HG03469 (cell line): ENCODE measurements at regions not wholly inside any gene's neighbourhood (a gene's known extent, or its start where the extent isn't known, plus 50 kb on each side); places are given as distances from the start of the nearest gene placed in this dataset.

Experiments
- ATAC-seq: cut with Tn5 transposase; IDR thresholded peaks from one replicate; pipeline ENCODE4 v1.9.1; 2021; ENCODE audit warnings: mild to moderate bottlenecking, moderate library complexity, moderate number of reproducible peaks; ENCODE audit not compliant: unreplicated experiment

DNA sequence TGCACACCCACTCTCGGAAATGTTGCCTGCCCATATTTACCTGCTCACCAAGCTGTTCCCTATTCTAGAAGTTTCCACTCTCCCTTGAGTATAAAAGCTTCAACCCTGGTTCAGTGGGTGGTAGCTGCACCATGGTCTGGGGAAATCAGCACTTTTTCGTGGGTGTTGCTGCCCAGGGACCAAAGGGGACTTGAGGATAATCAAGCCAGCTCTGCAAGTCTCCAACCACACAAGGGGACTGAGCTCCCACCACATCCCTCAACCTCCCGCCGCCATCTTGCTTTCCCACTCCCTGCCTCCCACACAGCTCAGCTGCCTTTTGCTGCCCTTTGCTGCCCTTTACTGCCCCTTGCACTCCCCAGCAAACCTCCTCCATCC is 210.0 kb downstream of the AUH start:
- no peak for ATAC-seq

DNA sequence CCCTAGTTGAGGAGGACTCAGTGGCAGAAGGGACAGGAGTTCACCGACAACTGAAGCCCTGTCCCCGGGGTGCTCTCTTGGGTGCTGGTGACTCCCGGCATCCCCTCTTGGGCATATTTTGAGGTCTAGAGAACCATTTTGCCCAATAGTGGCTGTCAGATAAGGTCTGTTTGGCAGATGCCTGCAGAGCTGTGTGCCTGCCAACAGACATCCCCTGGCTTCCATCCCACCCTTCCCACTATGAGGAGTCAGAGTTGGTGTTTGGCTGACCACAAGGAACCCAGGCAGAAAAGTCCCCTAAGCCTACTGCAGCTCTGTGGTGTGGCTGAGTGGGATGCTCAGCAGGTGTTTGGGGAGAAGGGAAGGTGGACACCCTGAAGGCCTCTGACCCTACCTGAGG is 207.0 kb downstream of the AUH start:
- ATAC-seq = no peak

DNA sequence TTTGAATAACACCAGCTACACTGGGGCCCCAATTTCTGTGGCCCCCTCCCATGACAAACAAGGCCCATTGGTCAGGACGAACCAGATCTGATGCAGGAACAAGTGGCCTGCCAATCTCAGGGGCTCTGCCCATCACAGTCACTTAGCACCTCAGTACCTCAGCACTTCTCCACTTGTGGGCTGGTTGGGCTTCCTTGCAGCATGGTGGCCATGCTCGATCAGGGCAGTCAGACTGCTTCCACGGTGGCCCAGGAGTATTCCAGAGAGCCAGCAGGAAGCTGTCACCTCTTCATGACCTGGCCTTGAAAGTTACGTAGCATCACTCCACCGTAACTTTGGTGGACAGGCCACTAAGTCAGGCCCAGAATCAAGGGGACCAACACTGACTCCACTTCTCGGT is 206.5 kb downstream of the AUH start:
- no peak for ATAC-seq

DNA sequence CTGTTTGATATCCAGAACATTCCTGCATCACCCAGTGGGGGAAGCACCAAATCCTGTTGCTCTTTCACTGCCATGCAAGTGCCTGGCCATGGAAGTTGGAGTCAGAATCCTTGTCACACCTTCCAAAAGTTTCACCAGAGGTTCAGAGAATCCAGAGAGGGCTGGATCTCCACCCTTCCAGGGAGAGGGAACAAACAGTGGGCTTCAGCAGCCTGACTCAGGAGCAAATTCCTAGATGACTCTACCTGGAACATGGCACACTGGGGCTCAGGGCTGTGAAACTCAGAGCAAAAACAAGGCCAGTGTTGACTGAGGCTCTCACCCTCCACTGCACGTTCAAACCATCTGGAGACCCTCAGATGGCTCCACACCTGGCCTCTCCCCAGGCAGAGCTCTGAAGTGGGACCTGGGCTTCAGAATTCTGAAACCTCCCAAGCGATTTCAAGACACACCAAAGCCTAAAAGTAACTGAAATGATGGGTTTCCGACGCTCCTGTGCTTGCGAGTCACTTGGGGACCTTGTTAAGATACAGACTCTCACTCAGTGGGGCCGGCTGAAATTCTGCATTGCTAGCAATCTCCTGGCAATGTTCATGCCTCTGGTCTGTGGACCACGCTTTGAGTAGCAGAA is 205.9 kb downstream of the AUH start:
- no peak for ATAC-seq

DNA sequence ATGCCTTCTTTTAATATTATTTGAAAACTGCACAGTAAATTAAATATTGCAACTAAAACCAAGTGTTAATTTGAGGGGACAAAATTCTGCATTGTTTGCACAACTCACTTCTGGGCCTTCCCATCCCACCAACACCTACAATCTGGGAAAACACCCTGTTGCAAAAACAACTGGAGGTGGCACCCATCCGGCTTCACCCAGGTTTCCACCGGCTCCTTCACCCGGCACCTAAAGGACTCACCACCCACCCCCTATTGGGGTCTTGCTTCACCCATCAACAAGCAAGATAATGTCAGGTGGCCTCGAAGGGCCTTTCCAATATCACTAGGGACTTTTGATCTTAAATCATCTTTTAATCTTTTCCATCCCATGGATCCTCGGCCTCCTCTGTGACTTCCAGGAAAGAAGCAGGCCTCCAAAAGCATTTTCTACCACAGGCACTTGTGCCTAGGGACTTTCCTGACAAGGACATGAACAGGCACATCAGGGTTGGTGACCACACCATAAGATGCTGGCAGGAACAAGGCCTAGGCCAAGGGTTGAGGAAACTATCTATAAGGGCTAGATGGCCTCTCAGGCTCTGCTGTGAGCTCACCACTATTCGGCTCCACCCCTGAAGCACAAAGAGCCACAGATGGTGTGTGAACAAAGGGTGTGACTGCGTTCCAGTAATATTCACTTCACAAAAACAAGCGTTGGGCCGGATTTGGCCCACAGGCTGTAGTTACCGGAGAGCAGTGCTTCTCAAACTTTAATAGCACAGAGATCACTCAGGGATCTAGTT is 205.1 kb downstream of the AUH start:
- ATAC-seq = no peak

DNA sequence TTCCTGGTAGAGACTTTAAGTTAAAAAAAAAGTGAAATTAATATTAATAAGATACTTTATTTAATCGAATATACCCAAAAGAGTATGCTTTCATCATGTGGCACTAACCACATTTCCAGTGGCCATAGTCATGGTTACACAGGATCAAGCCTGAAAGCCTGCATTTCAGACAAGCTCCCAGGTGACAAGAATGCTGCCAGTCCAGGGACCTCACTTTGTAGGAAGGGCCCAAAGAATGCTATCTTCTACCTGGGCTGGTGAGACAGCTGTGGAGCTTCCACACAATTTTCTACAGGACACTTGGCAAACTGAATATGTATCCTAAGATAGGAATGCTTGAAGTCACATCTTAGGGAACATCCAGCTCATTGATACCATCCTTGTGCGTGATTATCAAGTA is 203.8 kb downstream of the AUH start:
- ATAC-seq = no peak

DNA sequence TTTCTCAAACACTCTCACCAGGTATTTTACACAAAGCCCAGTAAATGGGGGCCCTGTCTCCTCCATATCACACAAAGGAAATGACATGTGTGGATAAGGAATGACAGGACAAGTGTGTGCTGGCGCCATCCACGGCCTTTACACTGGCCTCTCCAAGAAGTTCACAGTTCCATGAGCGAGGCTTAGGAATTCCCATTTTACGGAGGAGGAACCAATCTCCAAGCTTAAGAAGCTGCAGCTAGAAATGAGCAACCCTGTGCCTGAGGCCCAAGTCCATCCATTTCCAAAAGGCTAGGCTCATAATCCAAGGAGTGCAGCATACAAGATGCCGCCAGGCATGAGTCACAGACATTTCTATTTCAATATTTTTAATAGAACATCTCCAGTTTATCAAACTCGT is 203.4 kb downstream of the AUH start:
- no peak for ATAC-seq

DNA sequence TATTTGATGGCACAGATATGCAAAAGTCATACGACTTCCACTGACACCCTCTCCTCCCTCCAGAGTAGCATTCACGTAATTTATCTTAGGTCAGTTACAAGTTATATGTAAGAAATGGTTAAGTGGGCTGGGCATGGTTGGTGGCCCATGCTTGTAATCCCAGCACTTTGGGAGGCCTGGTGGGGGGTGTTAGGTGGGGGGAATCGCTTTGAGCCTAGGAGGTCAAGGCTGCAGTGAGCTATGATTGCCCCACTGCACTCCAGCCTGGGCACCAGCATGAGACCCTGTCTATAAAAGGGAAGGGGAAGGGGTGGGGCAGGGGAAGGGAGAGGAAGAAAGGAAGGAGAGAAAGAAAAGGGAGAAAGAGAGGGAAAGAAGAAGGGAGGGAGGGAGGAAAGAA is 202.8 kb downstream of the AUH start:
- no peak for ATAC-seq

DNA sequence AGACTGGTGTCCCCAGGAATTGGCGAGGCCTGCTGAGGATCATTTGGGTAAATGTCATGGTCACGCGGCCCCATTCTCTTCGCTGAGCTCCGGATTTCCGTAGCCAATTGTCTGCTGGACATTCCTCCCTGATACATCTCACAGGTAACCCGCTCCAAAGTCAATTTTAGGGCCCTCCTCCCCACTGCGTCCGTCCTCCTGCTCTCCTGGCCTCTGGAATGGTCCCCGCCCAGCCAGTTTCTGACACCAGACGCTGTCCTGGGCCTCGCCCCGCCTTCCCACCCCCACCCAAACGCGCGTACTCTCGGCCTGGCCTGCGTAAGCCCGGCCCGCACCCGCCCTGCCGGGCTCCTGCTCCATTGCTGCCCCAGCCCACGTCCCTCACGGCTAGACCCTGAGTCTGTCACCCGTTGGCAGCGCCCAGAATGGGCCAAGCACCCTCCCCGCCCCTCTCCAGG is 202.0 kb downstream of the AUH start:
- no peak for ATAC-seq

DNA sequence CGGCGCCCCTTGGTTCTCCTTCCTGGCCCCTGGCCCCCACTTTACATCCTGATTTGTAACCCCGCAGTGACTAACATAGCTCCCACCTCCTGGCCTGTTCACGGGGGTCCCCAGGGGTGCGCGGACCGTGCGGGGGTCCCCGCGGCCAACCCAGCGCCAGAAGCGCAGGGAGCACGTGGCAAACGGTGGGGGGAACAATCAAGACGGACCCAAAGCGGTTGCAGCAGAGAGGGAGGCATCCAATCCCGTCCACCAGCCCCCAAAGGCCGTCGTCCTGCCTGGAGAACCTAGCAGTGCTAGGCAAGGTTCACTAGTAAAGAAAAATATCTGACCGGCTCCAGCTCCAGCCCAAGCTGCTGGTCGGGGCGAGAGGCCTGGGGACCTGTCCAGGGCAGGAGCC is 201.5 kb downstream of the AUH start:
- no peak for ATAC-seq

DNA sequence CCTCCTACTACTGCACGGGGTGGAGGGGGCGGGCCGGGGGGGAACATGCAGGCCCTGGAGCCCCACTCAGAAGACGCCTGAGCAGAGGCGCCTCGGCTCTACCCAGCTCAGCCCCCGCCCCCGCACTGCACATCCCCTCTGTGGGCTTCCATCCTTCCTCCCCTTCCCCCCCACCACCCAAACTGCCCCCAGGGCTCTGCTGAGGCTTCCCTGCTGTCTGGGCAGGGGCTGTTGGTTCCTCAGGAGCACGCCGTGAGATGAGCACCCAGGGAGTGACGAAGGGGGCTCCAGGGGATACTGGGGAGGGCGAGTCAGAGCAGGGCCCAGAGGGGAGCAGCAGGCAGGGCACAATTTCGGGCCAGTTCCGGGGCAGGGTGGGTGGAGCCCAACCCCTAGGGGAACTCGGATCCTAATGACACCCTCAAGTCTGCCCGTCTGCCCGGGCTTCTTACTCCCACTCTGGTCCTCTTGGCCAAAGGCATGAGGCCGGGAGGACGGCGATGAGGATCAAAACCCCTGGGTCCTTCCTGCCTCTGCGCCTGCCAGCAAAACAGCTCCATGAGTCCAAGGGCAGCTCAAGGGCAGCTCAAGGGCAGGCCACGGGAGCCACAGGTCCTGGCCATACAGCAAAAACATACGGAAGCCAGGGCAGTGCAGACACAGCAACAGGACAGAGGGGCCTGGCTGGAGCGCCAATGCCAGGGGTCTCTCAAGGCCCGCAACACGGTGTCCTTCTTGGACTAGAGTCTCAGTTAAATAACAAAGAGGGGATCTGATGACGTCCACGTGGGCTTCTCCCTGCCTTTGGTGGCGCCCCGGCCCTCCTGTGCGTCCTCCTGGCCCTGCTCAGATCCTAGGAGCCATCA is 200.9 kb downstream of the AUH start:
- no peak for ATAC-seq

DNA sequence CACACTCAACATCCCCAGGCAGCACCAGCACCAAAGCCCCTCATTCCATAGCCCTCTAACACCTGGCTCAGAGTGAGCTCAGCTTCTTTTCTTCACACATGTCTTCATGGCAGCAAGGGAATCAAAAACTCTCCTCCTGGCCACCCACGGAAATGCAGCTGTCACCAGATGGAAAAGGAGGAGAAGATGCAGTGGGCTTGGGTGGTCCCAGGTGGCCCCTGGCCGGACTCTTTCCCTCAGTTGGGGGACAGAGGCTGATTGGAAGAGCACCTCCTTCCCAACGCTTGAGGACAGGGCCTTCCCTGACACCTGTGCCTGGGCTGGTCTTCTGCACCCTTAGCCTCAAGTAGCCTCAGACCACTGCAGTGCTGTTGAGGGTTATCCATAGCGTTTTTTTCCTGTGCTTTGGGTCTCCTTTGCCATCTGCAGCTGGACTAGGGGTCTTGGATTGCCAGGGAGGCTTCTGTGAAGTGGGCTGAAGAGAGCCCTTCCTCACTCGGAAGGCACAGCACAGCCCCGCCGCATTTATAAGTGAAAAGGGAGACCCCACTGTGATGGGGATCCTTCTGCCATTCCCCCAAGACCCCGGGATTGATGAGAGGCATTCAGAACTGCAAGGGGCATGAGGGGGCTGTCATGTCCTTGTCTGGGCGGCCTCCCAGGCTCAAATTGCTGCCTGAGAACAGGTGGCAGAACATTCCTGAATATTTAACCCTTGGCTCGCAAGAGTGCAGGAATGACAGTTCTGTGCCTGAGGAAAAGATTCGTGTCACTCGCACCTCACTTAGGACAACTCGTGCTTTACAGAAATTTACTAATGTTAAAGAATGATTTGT is 200.0 kb downstream of the AUH start:
- no peak for ATAC-seq

DNA sequence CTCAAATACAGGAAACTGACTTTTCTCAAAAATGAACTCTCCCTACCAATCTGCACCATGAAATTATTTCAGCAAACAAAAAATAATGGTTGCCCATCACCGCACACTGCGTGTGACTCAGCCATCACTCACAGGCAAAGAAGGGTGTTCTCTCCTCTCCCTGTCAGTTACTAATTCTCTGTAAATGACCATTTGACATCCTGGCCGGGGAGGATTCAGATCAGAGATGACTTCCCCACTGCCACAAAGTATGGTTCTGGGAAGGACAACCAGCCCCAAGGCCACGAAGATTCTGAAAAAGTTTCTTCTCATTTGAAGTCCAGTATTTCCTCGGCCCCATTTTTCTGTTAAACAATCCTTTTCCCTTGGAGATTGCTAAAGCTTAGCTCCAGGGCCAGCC is 199.4 kb downstream of the AUH start:
- no peak for ATAC-seq

DNA sequence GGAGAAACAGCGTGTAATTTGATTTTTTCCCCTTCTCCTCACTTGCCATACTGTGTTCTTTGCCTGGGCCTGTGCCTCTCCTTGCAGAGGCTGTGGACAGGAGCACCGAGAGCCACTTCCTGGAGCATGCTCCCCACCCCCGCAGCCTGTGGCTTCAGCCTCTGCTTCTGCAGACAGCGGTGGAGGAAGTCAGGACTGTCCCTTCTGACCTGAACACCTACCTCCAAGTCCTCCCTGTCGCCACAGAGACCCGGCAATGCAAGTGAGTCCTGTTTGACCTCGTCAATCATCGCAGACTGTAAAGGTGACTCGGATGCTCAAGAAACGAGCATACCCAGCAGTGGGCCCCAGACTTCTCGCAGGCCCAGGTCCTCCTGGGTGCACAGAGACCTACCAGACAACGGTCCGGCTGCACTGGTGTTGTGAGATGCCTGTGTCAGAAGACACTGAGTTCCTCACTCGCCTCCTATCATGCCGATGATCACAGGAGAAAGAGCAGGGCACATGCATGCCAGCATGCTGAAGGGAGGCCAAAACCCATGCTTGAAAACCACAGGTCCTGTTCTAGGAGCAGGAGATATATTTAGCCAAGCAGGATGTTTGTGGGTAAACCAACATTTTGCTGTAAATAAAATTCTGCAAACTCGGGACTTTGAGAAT is 198.8 kb downstream of the AUH start:
- no peak for ATAC-seq

DNA sequence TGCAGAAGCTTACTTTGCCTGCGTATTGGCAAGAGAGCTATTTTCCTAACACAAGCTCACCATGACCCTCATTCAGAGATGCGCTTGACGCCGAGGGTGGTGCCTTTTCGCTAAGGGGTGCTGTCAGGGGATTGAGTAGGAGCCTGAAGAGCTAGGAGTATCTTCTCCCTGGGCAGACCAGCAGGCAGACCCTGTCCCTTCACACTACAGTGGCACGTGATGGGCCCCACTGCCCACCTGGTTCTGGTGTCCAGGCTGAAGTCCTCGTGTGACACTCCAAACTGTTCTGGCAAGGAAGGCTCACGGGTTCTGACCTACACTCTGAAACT is 198.3 kb downstream of the AUH start:
- ATAC-seq = no peak

DNA sequence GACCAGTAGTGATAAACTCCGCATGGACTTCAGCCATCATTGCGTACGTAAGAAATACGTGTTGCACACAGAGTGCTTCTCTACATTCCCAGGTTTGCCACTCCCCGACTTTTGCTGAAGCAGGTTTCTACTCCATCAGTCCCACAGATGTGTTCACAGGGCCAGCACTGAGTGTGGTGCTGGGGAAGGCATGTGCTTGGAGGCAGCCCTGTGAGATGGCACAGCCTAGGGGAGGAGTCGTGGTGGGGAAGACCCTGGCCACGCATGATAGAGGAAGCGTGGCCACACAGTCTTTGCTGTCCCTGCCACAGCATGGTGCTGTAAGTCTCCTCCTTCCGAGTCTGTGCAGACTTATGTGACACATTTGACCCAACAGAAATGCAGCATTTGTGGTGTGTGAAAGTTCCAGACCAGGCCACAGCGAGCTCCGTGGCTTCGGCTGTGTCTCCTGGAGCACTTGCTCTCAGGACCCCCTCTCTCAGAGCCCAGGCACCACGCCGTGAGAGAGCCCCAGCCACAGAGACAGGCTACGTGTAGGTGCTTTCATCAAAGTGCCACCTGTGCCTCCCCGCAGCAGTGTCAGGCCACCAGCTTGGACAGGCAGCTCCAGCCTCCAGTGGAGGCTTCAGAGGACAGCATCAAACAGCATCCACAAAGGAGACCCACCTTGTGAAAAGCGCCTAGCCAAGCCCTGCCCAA is 197.8 kb downstream of the AUH start:
- no peak for ATAC-seq
